ENCODE measurements at regions not wholly inside any gene's neighbourhood (a gene's known extent, or its start where the extent isn't known, plus 50 kb on each side); places are given as distances from the start of the nearest gene placed in this dataset.

GRCh38 chr1:239956263-239956662 lies 135.4 kb upstream of the FMN2 start:
- Histone ChIP-seq H3K36me3 (ENCODE audit: insufficient read depth, low read length) (no peaks in the 10 kb centered on the region), H3K4me3 (ENCODE audit: low read length) (no peak overlapping the region), H3K9me3 (ENCODE audit: control insufficient read depth in 1 of 2, insufficient read depth in 1 of 2, low read length in 2 of 2) (peaks cover 0 to 3% of the 10 kb centered on the region in 2 experiments), H3K4me1 (ENCODE audit: insufficient read depth, low read length) (no peaks in the 10 kb centered on the region), H3K27ac (ENCODE audit: low read depth in 1 of 2, low read length in 2 of 2) (no peak overlapping the region), H3K27me3 (ENCODE audit: control insufficient read depth in 1 of 2, insufficient read depth in 2 of 2, low read length in 2 of 2) (no peaks in the 10 kb centered on the region)
- Mint-ChIP-seq H3K36me3 (ENCODE audit: low read depth) (no peaks in the 10 kb centered on the region), H3K9me3 (no peaks in the 10 kb centered on the region), H3K4me1 (ENCODE audit: low read depth) (no peaks in the 10 kb centered on the region), H3K27ac (no peak overlapping the region), H3K27me3 (peaks cover 11% of the 10 kb centered on the region), H3K4me3 (no peak overlapping the region)
- ChIA-PET POLR2A (no interaction called here), CTCF (no interaction called here)
- ATAC-seq (ENCODE audit: poor library complexity) = no peak
- intact Hi-C loops (cut with DNase I, micrococcal nuclease) = no loop called here
- no peak for TF ChIP-seq CTCF (IDR thresholded peaks at IDR 0.05)
- no peak for DNase-seq

DNA sequence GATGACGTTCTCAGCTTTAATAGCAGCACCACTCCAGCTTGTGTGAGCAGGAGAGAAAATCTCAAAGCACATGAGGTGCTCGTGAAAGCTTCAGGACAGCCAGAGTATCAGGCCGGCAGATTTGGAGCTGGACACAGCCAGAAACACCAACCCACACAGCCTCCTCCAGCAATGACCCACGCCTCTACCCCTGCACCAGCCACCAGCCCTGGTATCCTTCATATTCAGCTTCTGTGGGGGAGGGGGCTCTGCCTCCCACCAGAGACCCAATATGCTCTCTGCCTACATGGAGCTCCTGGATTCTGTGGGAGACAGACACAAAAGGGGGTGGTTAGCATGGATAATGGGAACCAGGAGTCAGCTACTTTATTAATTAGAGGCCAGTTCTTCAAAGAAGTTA lies 133.6 kb upstream of the FMN2 start:
- Histone ChIP-seq H3K27me3 (ENCODE audit: control insufficient read depth in 1 of 2, insufficient read depth in 2 of 2, low read length in 2 of 2) (no peaks in the 10 kb centered on the region), H3K4me3 (ENCODE audit: low read length) (no peak overlapping the region), H3K9me3 (ENCODE audit: control insufficient read depth in 1 of 2, insufficient read depth in 1 of 2, low read length in 2 of 2) (peaks cover 0 to 3% of the 10 kb centered on the region in 2 experiments), H3K36me3 (ENCODE audit: insufficient read depth, low read length) (no peaks in the 10 kb centered on the region), H3K4me1 (ENCODE audit: insufficient read depth, low read length) (no peaks in the 10 kb centered on the region), H3K27ac (ENCODE audit: low read depth in 1 of 2, low read length in 2 of 2) (no peak overlapping the region)
- intact Hi-C loops (cut with DNase I, micrococcal nuclease) = no loop called here
- H3K27ac Mint-ChIP-seq = no peak overlapping the region
- no peak overlapping the region for H3K4me3 Mint-ChIP-seq
- no peaks in the 10 kb centered on the region for H3K9me3 Mint-ChIP-seq
- H3K4me1 Mint-ChIP-seq (ENCODE audit: low read depth) = no peaks in the 10 kb centered on the region
- no peak for ATAC-seq (ENCODE audit: poor library complexity)
- H3K36me3 Mint-ChIP-seq (ENCODE audit: low read depth) = no peaks in the 10 kb centered on the region
- ChIA-PET POLR2A (no interaction called here), CTCF (no interaction called here)
- H3K27me3 Mint-ChIP-seq = peaks cover 11% of the 10 kb centered on the region
- no peak for DNase-seq
- no peak for TF ChIP-seq CTCF (IDR thresholded peaks at IDR 0.05)

GRCh38 chr1:239960366-239960765 lies 131.3 kb upstream of the FMN2 start:
- Mint-ChIP-seq H3K9me3 (no peaks in the 10 kb centered on the region), H3K27ac (no peak overlapping the region), H3K36me3 (ENCODE audit: low read depth) (no peaks in the 10 kb centered on the region), H3K4me1 (ENCODE audit: low read depth) (no peaks in the 10 kb centered on the region), H3K4me3 (no peak overlapping the region), H3K27me3 (peaks cover 8% of the 10 kb centered on the region)
- ChIA-PET POLR2A (no interaction called here), CTCF (interaction anchor here (0.8 kb wide), 1 partner anchor 9 kb away, joined by 4 read pairs; no protein-coding TSS in a partner anchor)
- H3K27me3 ChIP-seq (ENCODE audit: control insufficient read depth in 1 of 2, insufficient read depth in 2 of 2, low read length in 2 of 2) = no peaks in the 10 kb centered on the region
- intact Hi-C loops (cut with DNase I, micrococcal nuclease) = no loop called here
- H3K27ac ChIP-seq (ENCODE audit: low read depth in 1 of 2, low read length in 2 of 2) = no peak overlapping the region
- TF ChIP-seq CTCF (IDR thresholded peaks at IDR 0.05) = no peak
- ATAC-seq (ENCODE audit: poor library complexity) (no peak), DNase-seq (no peak)
- H3K9me3 ChIP-seq (ENCODE audit: control insufficient read depth in 1 of 2, insufficient read depth in 1 of 2, low read length in 2 of 2) = peaks cover 0 to 7% of the 10 kb centered on the region in 2 experiments
- H3K36me3 ChIP-seq (ENCODE audit: insufficient read depth, low read length) = no peaks in the 10 kb centered on the region
- H3K4me1 ChIP-seq (ENCODE audit: insufficient read depth, low read length) = no peaks in the 10 kb centered on the region
- no peak overlapping the region for H3K4me3 ChIP-seq (ENCODE audit: low read length)

All from CD4-positive, alpha-beta T cell (primary cell).